SIG-M5 treated with dmso at 0.1 percent for 504 hours (cell line): ENCODE measurements at regions not wholly inside any gene's neighbourhood (a gene's known extent, or its start where the extent isn't known, plus 50 kb on each side); places are given as distances from the start of the nearest gene placed in this dataset.

Experiments
- DNase-seq: peaks from one replicate; lab custom pipeline; 2025; ENCODE audit not compliant: unreplicated experiment; lab: John Stamatoyannopoulos, UW

DNA sequence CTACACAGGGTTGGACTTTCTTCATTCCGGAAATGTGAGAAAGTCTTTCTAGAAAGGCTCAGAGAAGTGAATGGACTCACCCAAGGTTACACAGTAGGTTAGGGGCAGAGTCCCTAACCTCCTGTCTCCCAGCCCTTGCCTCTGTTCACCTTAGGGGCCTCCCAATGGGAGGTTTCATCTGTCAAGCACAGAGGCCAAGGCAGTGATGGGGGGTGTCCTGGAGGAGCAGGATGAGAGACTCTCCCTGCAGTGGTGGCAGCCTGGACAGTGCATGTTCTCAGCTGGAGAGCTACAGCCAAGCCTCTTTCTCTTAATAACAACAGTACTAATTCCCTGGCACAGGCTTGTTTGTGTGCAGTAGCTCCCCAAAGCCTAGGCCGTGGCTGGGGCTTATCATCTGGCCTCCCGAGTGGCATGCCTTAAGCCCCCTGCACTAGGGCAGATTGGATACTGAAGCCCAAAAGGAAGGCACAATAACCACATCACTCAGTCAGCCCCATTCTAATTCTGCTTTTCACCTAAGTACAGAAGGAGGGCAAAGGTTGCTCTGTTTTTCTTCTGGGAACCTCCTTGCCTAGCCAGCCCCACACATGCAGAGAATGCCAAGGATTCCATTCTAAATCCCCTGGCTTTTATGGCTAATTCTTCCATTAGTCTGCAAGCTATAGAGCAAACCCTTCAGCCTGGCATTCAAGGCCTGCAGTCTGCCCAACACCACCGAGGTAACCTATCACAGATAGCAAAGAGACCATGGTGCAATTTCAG is 50.2 kb upstream of the XPA start:
- no peak for DNase-seq

DNA sequence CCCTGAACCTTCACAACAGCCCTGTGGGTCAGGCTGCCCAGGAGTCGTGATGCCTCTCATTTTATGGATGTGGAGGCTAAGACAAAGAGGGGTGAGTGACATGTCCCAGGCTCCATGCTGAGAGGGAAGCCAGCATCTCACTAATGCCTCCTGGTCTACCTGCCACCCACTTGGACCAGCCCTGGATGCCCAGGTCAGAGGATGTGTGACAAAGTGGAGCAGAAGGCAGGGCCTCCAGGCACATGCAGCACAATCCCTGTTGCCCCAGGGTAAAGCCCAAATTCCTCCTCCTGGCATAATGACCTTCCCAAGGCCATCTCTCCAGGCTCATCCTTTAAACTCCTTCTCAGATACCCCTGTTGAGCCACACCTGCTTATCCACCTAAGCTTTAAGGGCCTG is 51.4 kb upstream of the XPA start:
- DNase-seq: no peak

DNA sequence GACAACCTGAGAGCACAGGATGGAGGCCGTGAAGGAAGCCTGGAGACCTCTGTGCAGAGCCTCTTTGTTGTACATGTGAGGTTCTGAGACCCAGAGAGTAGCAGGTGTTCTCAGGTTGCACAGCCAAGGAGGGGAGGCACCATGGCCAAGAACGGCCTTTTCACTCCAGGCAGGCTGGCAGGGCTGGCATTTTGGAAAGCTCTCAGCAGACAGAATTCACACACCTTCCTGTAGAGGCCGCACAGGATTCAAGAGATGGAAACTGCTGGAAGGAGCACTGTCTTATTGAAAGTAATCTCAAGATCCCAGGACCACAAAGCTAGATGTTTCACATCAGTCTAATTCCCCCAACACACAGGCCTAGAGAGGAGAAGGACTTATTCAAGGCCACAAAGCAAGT is 52.8 kb upstream of the XPA start:
- DNase-seq: no peak

DNA sequence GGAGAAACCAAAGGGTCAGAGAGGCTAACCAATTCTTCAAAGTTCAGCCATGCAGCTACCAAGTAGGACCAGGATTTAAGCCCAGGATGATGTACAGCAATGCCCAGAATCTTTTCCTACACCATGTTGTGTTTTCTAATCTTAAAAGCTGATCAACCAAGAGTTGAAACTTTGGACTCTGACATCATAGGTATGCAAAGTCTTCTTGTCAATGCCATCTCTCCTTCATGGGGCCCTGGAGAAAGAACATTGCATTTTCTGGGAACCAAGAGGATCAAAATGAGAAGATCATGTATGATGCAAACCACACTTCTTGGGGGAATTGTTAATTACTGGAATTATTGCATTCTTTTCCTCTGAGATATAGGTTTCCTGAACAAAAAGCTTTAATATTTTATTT is 54.4 kb upstream of the XPA start:
- no peak for DNase-seq

DNA sequence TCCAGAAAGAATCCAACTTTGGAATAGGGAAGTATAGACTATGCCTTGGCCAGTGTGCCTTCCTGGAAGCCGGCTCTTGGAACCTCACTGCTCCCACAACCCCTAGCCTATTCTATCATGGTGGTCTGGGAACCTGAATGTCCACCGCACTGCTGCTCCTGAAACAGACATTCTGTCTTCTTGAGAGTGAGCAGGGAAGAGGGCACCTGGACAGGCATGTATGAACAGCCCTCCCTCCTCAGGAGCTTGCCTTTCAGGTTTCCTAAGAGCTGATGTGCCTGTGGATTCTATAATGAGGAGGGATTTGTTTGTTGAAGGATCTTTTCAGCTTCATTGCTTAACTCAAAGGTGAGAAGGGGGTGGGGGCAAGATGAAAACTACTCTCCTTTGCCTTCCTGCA is 55.1 kb upstream of the XPA start:
- peak; percentile 8 for DNase-seq

DNA sequence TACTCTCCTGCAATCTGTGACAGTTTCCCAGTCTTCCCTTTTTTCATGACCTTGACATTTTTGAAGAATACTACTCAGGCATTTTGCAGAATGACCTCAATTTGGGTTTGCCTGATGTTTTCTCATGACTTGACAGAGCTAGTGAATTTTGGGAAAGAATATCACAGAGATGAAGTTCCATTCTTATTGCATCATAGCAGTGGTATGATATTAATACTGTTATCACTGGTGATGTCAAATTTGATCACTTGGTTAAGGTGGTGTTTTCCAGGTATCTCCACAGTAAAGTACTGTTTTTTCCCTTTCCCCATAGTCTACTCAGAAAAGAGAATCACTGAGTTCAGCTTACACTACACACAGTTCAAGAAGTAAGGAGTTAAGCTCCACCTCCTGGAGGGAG is 56.2 kb upstream of the XPA start:
- DNase-seq: no peak

DNA sequence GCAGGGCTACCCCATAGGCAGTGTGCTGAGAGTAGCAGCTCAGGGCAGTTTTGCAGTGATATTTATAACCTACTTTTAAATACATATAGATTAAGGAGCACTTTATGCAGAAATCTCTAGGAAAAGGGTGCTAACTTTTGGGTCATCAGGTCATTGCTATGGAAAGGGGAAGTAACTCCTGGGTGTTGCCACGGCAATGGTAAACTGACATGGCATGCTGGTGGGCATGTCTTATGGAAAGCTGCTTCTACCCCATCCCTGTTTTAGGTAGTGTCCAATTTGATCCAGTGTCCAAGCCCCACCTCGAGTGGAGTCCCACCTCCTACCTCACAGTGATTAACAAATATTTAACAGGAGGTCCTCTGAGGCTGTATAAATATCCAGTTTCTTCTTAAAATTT is 56.8 kb upstream of the XPA start:
- no peak for DNase-seq

DNA sequence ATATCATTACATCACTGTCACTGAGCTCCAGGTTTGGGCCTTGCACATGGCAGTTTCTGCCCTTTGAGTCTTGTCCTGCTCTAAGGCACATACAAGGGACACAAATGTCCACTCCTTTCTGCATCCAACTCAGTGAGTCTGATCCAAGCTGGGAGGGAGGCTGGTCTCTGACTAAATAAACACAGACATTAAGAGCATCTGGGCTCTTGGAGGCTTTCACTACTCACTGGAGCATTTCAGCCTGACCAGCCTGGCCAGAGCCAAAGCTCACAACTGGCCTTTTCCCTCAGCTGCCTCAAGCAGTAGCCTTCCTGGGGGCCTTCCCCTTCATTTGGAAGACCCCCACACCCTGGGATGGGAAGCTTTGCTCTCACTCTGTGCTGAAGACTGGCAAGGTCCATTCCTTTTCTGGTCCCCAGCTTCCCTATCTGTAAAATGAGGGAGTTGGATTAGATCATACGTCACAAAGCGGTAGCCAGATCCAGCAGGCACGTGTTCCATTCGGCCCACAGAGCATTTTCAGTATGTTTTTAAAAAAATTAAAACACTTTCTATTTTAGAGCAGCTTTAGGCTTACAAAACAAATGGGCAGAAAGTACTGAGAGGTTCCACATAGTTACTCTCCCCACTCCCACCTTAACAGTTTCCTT is 58.6 kb upstream of the XPA start:
- no peak for DNase-seq

DNA sequence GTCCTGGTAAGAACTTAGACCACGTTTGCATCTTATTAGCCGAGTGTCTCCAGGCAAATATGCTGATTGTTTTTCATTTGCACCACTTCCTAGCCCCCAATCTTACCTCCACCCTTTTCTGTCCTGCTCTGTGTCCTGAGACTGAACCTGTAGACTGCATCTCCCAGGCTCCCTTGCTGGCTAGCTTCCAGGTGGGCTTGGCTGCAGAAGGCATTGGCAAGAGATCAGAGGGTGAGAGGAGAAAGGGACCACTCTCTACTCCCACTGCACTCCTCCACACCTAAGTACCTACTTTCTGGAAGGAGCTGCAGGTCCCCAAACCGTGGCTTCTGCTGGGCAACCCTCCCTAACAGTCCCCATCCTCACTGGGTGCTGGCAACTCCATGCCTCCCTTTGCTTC is 59.9 kb upstream of the XPA start:
- DNase-seq: no peak

DNA sequence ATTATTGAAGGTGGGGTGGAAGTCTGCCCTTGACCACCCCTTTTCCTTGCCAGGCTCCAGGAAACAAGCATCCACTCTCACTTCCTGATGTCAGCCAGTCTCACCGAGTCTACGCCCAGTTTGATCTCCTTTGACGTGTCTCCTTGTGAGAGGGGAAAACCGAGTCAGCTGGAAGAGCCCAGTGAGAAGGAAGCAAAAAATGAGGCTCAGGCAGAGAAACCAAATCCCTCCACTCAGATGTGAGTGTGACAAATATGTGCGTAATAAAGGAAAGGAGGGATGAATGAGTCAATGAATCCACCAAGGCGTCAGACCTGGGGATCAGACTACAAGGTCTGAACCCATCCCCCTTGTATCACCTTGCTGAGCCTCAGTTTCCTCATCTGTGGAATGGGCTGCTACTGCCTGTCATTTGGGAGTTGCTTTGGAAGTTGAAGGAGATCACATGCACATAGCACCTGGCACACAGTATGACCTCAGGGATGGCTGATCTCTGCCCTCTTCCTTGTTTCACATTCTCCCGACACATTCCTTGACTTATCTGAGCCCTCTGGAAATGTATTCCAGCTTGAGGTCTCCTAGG is 61.3 kb upstream of the XPA start:
- DNase-seq: no peak

DNA sequence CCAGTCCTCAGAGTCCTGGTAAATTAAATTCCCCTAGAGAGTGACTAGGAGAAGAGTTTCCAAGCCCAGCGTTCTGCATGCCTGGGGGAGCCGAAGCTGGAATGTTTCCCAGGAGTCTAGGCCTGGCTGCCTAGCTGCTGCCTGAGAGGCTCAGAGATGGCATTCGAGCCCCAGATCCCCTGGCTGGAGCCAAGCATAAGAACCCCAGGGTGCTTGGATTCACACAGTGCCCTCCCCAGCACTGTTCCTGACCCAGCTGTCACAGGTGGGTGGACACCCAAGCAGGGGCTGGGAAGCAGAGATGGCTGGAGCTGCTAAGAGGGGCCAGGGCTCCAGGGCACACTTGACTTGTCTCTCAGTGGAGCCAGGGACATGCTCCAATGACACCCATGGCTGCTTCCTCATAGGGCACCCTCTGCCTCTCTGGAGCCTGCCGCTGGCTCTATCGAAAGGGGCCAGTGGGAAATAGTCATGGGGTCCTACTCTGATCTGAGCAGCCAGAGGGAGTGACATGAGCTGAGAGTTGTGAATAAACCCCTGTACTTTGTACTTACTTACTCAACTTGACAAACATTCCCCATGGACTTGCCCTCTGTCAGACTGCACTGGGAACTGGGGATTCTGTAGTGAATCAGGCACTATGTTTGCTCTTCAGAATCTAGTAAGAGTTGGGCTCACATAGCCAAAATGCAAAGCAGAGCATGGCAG is 62.6 kb upstream of the XPA start:
- no peak for DNase-seq

DNA sequence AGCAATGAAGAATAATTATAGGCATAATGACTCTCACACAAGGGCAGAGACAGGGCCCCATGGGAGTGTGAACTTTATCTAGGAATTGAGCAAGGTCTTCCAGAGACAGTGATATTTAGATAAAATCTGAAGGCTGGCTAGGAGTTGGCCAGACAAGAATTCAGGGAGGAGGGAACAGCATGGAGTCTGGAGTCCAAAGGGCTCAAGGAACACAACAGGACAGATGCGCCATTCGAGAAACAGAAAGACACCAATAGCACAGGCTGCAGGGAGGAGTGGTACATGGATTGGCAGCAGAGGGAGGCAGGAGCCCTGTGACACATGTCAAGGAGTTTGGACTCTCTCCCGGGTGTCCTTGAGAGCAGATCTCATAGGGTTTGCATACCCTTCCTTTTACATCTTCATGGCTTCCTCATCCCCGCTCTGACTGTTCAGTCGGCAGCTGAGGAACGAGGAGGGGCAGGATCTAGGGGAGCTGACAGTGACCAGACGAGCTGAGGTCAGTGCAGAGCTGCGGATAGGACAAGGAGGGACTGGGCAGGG is 64.0 kb upstream of the XPA start:
- DNase-seq: no peak

DNA sequence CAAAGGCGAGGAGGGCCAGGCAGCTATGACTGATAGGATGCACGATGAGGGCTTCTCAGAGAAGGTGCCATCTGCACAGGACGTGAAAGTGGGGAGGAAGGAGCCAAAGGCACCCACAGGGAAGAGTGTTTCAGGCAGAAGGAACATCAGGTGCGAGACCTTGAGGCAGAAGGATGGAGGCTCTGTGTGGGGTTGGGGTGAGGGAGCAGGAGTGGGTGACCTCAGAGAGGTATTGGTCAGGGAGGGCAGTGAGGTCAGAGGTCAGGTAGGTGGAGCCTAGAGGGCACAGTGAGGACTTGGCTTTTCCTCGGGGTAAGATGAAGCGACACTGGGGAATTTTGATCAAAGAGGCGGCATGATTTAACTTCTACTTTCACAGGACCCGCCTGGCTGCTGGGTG is 64.7 kb upstream of the XPA start:
- DNase-seq: no peak

DNA sequence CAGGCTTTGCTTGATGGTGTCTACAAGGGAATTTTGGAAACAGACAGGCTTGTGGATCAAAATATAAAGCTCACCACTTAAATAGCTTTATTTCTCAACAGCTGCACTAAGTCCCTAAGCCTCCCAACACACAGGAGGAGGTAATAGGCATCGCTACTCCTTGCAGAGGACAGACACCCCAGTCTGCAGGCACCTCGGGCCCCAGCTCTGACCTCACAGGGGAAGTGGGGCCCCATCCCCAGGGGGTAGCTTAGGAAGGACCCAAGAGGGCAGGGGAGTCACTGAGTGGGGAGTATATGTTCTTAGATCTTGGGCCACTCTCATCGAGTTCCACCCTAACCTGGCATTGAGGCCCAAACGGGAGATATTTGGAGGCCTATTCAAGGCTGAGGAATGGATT is 66.7 kb upstream of the XPA start:
- DNase-seq: no peak

DNA sequence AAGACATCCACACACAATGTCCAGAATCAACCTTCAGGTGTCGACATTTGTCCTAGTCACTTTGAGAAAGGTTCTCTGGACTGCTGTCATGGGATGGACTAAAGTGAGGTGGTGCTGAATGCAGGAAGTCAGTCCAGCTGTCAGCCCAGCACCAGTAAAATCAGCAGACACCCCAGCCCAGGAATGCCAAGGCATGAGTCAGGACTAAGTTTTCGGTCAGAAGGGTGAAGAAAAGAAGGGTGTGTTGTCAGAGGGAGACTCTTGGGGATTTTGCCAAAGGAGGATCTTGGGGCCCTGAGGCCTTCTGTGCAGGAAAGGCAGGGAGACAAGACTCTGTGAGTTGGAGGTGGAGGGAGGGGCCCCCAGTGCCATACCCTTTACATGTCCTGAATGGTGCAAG is 69.0 kb upstream of the XPA start:
- no peak for DNase-seq

DNA sequence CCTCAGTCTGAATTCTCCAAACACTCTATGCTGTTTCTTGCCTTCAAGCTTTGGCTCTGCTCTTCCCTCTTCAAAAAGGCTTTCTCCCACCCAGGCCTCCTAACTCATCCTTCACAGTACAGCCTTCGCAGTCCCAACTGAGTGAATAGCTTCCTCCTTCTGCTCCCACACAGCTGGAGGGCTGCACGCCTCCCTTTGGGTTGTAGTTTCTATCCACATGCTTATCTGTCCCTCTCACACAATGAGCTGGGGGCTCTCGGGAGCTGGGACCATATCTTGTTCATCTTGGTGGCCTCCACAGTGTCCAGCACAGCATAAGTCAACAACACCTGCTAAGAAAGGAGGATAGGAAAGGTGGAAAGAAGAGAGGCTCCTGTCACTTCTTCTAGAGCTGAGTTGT is 69.5 kb upstream of the XPA start:
- DNase-seq: no peak

DNA sequence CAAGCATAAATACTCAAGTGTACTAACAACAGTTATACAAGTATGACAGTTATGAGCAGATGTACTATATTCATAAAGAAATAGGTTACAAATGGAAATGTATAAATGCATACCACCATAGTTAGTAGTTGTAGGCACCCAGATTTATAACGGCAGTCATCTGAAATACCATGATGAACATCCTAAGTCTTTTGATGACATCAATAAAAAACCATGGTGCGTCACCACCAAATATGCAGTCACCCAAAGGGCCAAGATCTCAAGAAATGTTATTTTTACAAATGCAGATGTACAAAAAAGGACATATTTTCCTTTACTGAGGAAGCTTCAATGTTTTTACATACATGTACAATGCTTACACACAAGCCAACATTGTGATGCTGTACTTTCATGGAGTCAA is 70.8 kb upstream of the XPA start:
- DNase-seq: no peak

DNA sequence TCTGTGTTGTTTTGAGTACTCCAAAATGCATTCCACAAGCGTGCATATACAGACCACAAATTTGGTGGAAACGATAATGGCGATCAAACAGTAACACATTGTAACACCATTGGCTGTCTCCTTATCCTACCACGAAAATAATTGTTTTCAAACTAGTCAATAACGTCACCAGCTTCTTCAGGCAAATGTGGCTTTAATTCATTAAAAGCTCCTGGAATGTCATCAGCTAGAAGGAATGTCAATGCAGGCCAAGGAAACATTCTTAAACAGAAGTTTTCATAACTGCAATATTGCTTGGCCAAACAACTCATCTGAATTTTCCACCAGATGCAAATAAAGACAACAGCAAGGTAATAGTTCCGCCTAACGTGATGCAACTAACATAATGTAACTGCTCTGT is 71.6 kb upstream of the XPA start:
- no peak for DNase-seq

DNA sequence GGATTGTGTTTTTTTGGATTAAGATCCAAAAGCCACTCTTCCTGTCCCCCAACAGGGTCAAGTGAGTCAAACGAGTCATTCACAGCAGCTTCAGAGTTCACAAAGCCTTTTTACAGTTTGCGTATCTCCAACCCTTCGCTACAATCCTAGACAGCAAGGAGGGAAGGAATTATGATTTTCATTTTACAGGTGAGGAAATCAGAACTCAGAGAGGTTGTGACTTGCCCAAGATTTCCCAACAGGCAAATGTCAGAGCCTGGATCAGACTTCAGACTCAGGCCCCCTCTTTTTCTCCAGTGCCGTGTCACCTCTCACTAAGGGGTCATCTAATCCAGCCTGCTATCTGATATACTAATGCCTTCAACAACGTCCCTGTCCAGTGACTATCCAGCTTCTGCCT is 72.1 kb upstream of the XPA start:
- DNase-seq: no peak

DNA sequence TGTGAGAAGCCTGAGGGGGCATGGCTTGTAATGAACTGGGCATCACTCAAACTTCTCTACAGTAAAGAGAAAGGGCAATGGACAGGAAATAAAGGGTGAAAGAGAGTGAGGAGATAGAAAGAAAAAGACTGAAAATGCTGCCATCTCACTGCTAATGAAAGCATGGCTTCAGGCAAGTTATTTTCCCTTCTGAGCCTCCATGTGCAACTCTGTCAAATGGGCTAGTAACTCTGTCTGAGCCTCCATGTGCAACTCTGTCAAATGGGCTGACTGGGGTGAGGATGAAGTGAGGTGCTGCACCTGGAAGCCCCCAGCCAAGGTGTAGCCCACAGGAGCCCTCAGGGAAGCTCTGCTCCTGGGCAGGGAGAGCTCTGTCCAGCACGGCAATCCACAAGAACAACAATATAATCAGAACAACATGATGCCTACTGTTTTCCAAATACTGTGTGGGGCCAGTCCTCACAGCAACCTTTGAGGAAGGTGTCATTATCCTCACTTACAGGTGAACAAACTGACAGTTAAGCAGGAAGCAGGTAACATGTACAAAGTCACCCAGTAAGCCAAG is 73.8 kb upstream of the XPA start:
- no peak for DNase-seq

DNA sequence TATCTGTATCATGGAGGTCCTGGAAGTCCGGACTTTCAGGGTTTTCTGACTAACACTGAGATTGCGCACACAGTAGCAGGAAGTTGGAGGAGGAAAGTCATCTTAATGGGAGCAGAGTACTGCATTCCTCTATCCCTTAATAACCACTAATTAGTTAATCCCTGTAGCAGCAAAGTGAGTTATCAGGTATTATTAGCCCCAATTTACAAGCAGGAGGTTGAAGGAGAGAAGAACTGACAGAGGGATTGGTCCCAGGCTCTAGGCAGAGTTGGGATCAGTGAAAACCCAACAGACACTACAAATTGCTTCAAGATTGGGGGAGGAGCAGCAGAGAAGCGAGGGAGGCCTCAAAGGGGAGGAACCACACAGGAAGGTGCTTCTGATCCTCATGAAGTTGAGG is 74.5 kb upstream of the XPA start:
- DNase-seq: no peak

DNA sequence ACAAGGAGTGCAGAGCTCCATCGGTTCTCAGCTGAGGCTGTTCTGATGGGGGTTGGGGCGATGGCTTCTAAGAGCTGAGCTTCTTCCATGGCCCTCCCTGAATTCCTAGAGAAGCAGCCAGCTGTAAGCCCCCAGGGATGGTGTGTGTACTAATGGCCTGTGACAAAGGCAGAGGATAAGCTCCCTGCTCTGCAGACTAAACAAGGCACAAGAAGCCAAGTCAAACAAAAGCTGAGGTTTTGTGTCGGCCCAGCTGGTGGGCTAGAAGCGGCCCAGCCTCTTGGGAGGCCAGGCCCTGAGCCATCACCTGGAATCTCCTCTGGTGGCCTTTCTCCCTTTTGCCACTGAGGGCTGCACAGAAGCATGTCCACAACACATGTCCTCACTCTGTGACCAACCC is 75.0 kb upstream of the XPA start:
- DNase-seq: no peak
